ENCODE measurements at regions not wholly inside any gene's neighbourhood (a gene's known extent, or its start where the extent isn't known, plus 50 kb on each side); places are given as distances from the start of the nearest gene placed in this dataset.

- DNase-seq = no peak
These were observed 237.3 kb downstream of the TMEM167A start for GRCh38 chr5:82839881-82840280.

GRCh38 chr5:82835488-82835887 is 241.7 kb downstream of the TMEM167A start:
- no peak for DNase-seq

- DNase-seq = no peak
These were observed 243.0 kb downstream of the TMEM167A start for GRCh38 chr5:82834151-82834550.

- no peak for DNase-seq
These were observed 243.9 kb downstream of the TMEM167A start for GRCh38 chr5:82833277-82833676.

GRCh38 chr5:82832445-82832844 is 244.7 kb downstream of the TMEM167A start:
- DNase-seq = no peak

- no peak for DNase-seq
These were observed 249.0 kb downstream of the TMEM167A start for GRCh38 chr5:82828211-82828610.

- DNase-seq = no peak
These were observed 249.5 kb downstream of the TMEM167A start for GRCh38 chr5:82827651-82828050.

GRCh38 chr5:82822634-82822927 is 254.6 kb downstream of the TMEM167A start:
- no peak for DNase-seq

GRCh38 chr5:82821846-82822633 is 255.2 kb downstream of the TMEM167A start:
- DNase-seq = no peak

- DNase-seq = peak in 1 of 2 experiments; percentile 17
These were observed 256.0 kb downstream of the TMEM167A start for GRCh38 chr5:82820961-82821845.

GRCh38 chr5:82820188-82820587 is 257.0 kb downstream of the TMEM167A start:
- DNase-seq = no peak

- peak in 1 of 2 experiments; percentile 37 for DNase-seq
These were observed 259.1 kb downstream of the TMEM167A start for GRCh38 chr5:82817897-82818676.

GRCh38 chr5:82816926-82817325 is 260.3 kb downstream of the TMEM167A start:
- no peak for DNase-seq

GRCh38 chr5:82815871-82816270 is 261.3 kb downstream of the TMEM167A start:
- peak in 1 of 2 experiments; percentile 16 for DNase-seq

GRCh38 chr5:82813861-82814260 is 263.3 kb downstream of the TMEM167A start:
- DNase-seq = no peak

GRCh38 chr5:82812575-82812974 is 264.6 kb downstream of the TMEM167A start:
- DNase-seq = no peak

GRCh38 chr5:82811490-82811889 is 265.7 kb downstream of the TMEM167A start:
- no peak for DNase-seq

- no peak for DNase-seq
These were observed 267.6 kb downstream of the TMEM167A start for GRCh38 chr5:82809420-82810143.

- DNase-seq = no peak
These were observed 268.2 kb downstream of the TMEM167A start for GRCh38 chr5:82808960-82809359.

GRCh38 chr5:82807021-82807420 is 270.2 kb downstream of the TMEM167A start:
- no peak for DNase-seq

- no peak for DNase-seq
These were observed 270.7 kb downstream of the TMEM167A start for GRCh38 chr5:82806513-82806912.

- no peak for DNase-seq
These were observed 273.0 kb downstream of the TMEM167A start for GRCh38 chr5:82804155-82804690.

Data from NCI-H524 (cell line).